ENCODE measurements at regions not wholly inside any gene's neighbourhood (a gene's known extent, or its start where the extent isn't known, plus 50 kb on each side); places are given as distances from the start of the nearest gene placed in this dataset.
A peak's percentile ranks its signal among the peaks of the same experiment; 100 is the strongest.

GRCh38 chr3:10594915-10595314 is 89.5 kb upstream of the ATP2B2 start:
- Histone ChIP-seq H4K20me1 (ENCODE audit: insufficient read depth, low read length) (no peaks in the 10 kb centered on the region), H2AFZ (ENCODE audit: low read depth, low read length) (no peak overlapping the region), H3K27me3 (ENCODE audit: insufficient read depth, low read length, poor library complexity) (no peaks in the 10 kb centered on the region), H3K79me2 (ENCODE audit: insufficient read depth, low read length) (no peaks in the 10 kb centered on the region), H3K4me1 (ENCODE audit: insufficient read depth, low read length) (no peaks in the 10 kb centered on the region), H3K36me3 (ENCODE audit: insufficient read depth, low read length) (no peaks in the 10 kb centered on the region), H3K9me3 (ENCODE audit: insufficient read depth, low read length, severe bottlenecking) (no peaks in the 10 kb centered on the region), H3K4me3 (ENCODE audit: low read depth in 1 of 2, low read length in 2 of 2) (no peak overlapping the region), H3K27ac (ENCODE audit: low read length) (no peak overlapping the region), H3K4me2 (ENCODE audit: insufficient read depth, low read length) (no peak overlapping the region), H3K9ac (ENCODE audit: low read depth, low read length) (no peak overlapping the region)
- TF ChIP-seq EZH2 (IDR thresholded peaks at IDR 0.05; ENCODE audit: borderline replicate concordance, low read depth, low read length, severe bottlenecking) (no peak), CTCF (IDR thresholded peaks at IDR 0.05; ENCODE audit: borderline replicate concordance, extremely low read depth, low read length, poor library complexity, severe bottlenecking) (no peak)
- peak; percentile 98 for ATAC-seq (ENCODE audit: insufficient read depth, low read depth)
- peak; percentile 76 for DNase-seq

GRCh38 chr3:10596746-10597448 is 91.5 kb upstream of the ATP2B2 start:
- no peaks in the 10 kb centered on the region; the same call in 1 of the 2 replicates for H4K20me1 ChIP-seq (ENCODE audit: insufficient read depth, low read length)
- H3K4me1 ChIP-seq (ENCODE audit: insufficient read depth, low read length), result no peaks in the 10 kb centered on the region
- no peak for DNase-seq
- H3K36me3 ChIP-seq (ENCODE audit: insufficient read depth, low read length), result no peaks in the 10 kb centered on the region
- no peak overlapping the region for H3K9ac ChIP-seq (ENCODE audit: low read depth, low read length)
- H2AFZ ChIP-seq (ENCODE audit: low read depth, low read length), result no peak overlapping the region
- H3K27me3 ChIP-seq (ENCODE audit: insufficient read depth, low read length, poor library complexity), result no peaks in the 10 kb centered on the region
- no peaks in the 10 kb centered on the region for H3K9me3 ChIP-seq (ENCODE audit: insufficient read depth, low read length, severe bottlenecking)
- H3K27ac ChIP-seq (ENCODE audit: low read length), result no peak overlapping the region
- no peak for ATAC-seq (ENCODE audit: insufficient read depth, low read depth)
- TF ChIP-seq EZH2 (IDR thresholded peaks at IDR 0.05; ENCODE audit: borderline replicate concordance, low read depth, low read length, severe bottlenecking) (no peak), CTCF (IDR thresholded peaks at IDR 0.05; ENCODE audit: borderline replicate concordance, extremely low read depth, low read length, poor library complexity, severe bottlenecking) (no peak)
- no peak overlapping the region for H3K4me2 ChIP-seq (ENCODE audit: insufficient read depth, low read length)
- no peaks in the 10 kb centered on the region for H3K79me2 ChIP-seq (ENCODE audit: insufficient read depth, low read length)
- no peak overlapping the region for H3K4me3 ChIP-seq (ENCODE audit: low read depth in 1 of 2, low read length in 2 of 2)

- no peak for DNase-seq
- Histone ChIP-seq H3K27me3 (ENCODE audit: insufficient read depth, low read length, poor library complexity) (no peaks in the 10 kb centered on the region), H3K4me3 (ENCODE audit: low read depth in 1 of 2, low read length in 2 of 2) (no peak overlapping the region), H3K27ac (ENCODE audit: low read length) (no peak overlapping the region), H3K9me3 (ENCODE audit: insufficient read depth, low read length, severe bottlenecking) (no peaks in the 10 kb centered on the region), H4K20me1 (ENCODE audit: insufficient read depth, low read length) (no peaks in the 10 kb centered on the region; the same call in 1 of the 2 replicates), H3K9ac (ENCODE audit: low read depth, low read length) (no peak overlapping the region), H3K4me2 (ENCODE audit: insufficient read depth, low read length) (no peak overlapping the region), H3K79me2 (ENCODE audit: insufficient read depth, low read length) (no peaks in the 10 kb centered on the region), H2AFZ (ENCODE audit: low read depth, low read length) (no peak overlapping the region), H3K36me3 (ENCODE audit: insufficient read depth, low read length) (no peaks in the 10 kb centered on the region), H3K4me1 (ENCODE audit: insufficient read depth, low read length) (no peaks in the 10 kb centered on the region; the same call in 1 of the 2 replicates)
- ATAC-seq (ENCODE audit: insufficient read depth, low read depth), result no peak
- TF ChIP-seq EZH2 (IDR thresholded peaks at IDR 0.05; ENCODE audit: borderline replicate concordance, low read depth, low read length, severe bottlenecking) (no peak), CTCF (IDR thresholded peaks at IDR 0.05; ENCODE audit: borderline replicate concordance, extremely low read depth, low read length, poor library complexity, severe bottlenecking) (no peak)
Measured at GRCh38 chr3:10597733-10598132, 92.3 kb upstream of the ATP2B2 start.
